ENCODE measurements at regions not wholly inside any gene's neighbourhood (a gene's known extent, or its start where the extent isn't known, plus 50 kb on each side); places are given as distances from the start of the nearest gene placed in this dataset.

DNA sequence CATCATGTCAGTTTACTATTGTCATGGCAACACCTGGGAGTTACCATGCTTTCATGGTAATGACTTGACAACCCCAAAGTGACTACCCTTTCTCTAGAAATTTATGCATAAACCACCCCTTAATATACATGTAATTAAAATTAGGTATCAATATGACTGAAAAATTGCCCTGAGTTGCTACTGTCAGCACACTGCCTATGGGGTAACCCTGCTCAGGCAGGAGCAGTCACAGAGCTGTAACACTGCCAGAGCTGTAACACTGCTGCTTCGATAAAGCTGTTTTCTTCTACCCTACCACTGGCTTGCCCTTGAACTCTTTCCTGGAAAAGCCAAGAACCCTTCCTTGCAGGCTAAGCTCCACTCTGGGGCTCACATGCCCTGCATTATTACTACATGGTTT, 95.5 kb upstream of the SYT4 start:
- no peaks in the 10 kb centered on the region for H3K79me2 ChIP-seq (ENCODE audit: control insufficient read depth, insufficient read depth, low read length)
- H3K9ac ChIP-seq (ENCODE audit: control insufficient read depth, extremely low read depth, insufficient read depth, low read length) = no peak overlapping the region
- no peak overlapping the region for H3K4me3 ChIP-seq (ENCODE audit: control insufficient read depth in 2 of 3, extremely low read depth in 1 of 3, insufficient read depth in 2 of 3, low read depth in 1 of 3, low read length in 3 of 3)
- H3K27me3 ChIP-seq (ENCODE audit: control insufficient read depth, extremely low read depth, insufficient read depth, low read length) = no peaks in the 10 kb centered on the region
- no peak overlapping the region for H2AFZ ChIP-seq (ENCODE audit: control insufficient read depth, low read length)
- H3K36me3 ChIP-seq (ENCODE audit: control insufficient read depth in 2 of 2, extremely low read depth in 1 of 2, insufficient read depth in 2 of 2, low read length in 2 of 2) = no peaks in the 10 kb centered on the region
- H3K9me1 ChIP-seq (ENCODE audit: control insufficient read depth, extremely low read depth, insufficient read depth, low read length) = no peaks in the 10 kb centered on the region
- no peak overlapping the region for H3K27ac ChIP-seq (ENCODE audit: control insufficient read depth, insufficient read depth, low read length)
- dilution Hi-C loops (cut with MboI; ENCODE audit: extremely low pct_ligation_motif_present, low sequenced_read_pairs) = no loop called here
- no peak overlapping the region for H3K4me2 ChIP-seq (ENCODE audit: control insufficient read depth, extremely low read depth, insufficient read depth, low read depth, low read length)
- H3K9me3 ChIP-seq (ENCODE audit: control insufficient read depth, low read depth, low read length) = no peaks in the 10 kb centered on the region
- FAIRE-seq = no peak
- TF ChIP-seq EZH2 (IDR thresholded peaks at IDR 0.05; ENCODE audit: low read length) = no peak
- H3K4me1 ChIP-seq (ENCODE audit: control insufficient read depth, extremely low read depth, insufficient read depth, low read length) = no peaks in the 10 kb centered on the region
- H4K20me1 ChIP-seq (ENCODE audit: control insufficient read depth, extremely low read depth, insufficient read depth, low read length) = no peaks in the 10 kb centered on the region
- no peak for DNase-seq (ENCODE audit: low read depth, low spot score)

DNA sequence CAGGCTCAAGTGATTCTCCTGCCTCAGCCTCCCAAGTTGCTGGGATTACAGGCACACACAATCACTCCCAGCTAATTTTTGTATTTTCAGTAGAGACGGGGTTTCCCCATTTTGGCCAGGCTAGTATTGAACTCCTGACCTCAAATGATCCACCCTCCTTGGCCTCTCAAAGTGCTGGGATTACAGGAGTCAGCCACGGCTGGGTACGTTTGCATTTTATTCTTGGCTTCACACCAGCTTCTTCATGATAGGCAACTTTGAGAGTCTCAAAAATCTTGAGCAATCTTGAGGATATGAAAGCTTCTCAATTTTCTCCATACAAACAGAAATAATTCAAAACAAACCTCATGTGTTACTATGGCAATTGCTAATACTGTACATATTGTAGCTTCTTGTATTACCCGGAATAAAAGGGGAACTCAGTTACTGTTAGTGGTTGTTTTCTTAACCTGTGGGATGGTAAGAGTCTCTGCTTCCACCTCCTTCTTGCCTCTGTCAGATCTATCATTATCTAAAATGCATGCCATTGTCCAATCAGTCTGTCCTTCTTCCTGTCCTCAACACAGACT, 102.9 kb upstream of the SYT4 start:
- H3K36me3 ChIP-seq (ENCODE audit: control insufficient read depth in 2 of 2, extremely low read depth in 1 of 2, insufficient read depth in 2 of 2, low read length in 2 of 2) = no peaks in the 10 kb centered on the region
- H3K4me1 ChIP-seq (ENCODE audit: control insufficient read depth, extremely low read depth, insufficient read depth, low read length) = no peaks in the 10 kb centered on the region
- no peak overlapping the region for H3K4me2 ChIP-seq (ENCODE audit: control insufficient read depth, extremely low read depth, insufficient read depth, low read depth, low read length)
- H4K20me1 ChIP-seq (ENCODE audit: control insufficient read depth, extremely low read depth, insufficient read depth, low read length) = no peaks in the 10 kb centered on the region
- no peak overlapping the region for H3K27ac ChIP-seq (ENCODE audit: control insufficient read depth, insufficient read depth, low read length)
- H3K9me1 ChIP-seq (ENCODE audit: control insufficient read depth, extremely low read depth, insufficient read depth, low read length) = no peaks in the 10 kb centered on the region
- H2AFZ ChIP-seq (ENCODE audit: control insufficient read depth, low read length) = no peak overlapping the region
- no peaks in the 10 kb centered on the region for H3K79me2 ChIP-seq (ENCODE audit: control insufficient read depth, insufficient read depth, low read length)
- DNase-seq (ENCODE audit: low read depth, low spot score) (no peak), FAIRE-seq (no peak)
- H3K27me3 ChIP-seq (ENCODE audit: control insufficient read depth, extremely low read depth, insufficient read depth, low read length) = no peaks in the 10 kb centered on the region
- TF ChIP-seq EZH2 (IDR thresholded peaks at IDR 0.05; ENCODE audit: low read length) = no peak
- TF ChIP-seq, protein P1, sequence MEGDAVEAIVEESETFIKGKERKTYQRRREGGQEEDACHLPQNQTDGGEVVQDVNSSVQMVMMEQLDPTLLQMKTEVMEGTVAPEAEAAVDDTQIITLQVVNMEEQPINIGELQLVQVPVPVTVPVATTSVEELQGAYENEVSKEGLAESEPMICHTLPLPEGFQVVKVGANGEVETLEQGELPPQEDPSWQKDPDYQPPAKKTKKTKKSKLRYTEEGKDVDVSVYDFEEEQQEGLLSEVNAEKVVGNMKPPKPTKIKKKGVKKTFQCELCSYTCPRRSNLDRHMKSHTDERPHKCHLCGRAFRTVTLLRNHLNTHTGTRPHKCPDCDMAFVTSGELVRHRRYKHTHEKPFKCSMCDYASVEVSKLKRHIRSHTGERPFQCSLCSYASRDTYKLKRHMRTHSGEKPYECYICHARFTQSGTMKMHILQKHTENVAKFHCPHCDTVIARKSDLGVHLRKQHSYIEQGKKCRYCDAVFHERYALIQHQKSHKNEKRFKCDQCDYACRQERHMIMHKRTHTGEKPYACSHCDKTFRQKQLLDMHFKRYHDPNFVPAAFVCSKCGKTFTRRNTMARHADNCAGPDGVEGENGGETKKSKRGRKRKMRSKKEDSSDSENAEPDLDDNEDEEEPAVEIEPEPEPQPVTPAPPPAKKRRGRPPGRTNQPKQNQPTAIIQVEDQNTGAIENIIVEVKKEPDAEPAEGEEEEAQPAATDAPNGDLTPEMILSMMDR (optimal IDR thresholded peaks at IDR 0.05 in 1 of 3, IDR thresholded peaks at IDR 0.05 in 1 of 3, conservative IDR thresholded peaks at IDR 0.05 in 1 of 3; ENCODE audit: extremely low read depth in 1 of 3, insufficient read depth in 2 of 3, low read length in 3 of 3) = no peak
- no peak overlapping the region for H3K9ac ChIP-seq (ENCODE audit: control insufficient read depth, extremely low read depth, insufficient read depth, low read length)
- no peak overlapping the region for H3K4me3 ChIP-seq (ENCODE audit: control insufficient read depth in 2 of 3, extremely low read depth in 1 of 3, insufficient read depth in 2 of 3, low read depth in 1 of 3, low read length in 3 of 3)
- dilution Hi-C loops (cut with MboI; ENCODE audit: extremely low pct_ligation_motif_present, low sequenced_read_pairs) = no loop called here
- H3K9me3 ChIP-seq (ENCODE audit: control insufficient read depth, low read depth, low read length) = no peaks in the 10 kb centered on the region

Data from keratinocyte (primary cell).